GM21737 (cell line): ENCODE measurements at regions not wholly inside any gene's neighbourhood (a gene's known extent, or its start where the extent isn't known, plus 50 kb on each side); places are given as distances from the start of the nearest gene placed in this dataset.

Source experiments
- ATAC-seq: cut with Tn5 transposase; IDR thresholded peaks from one replicate; pipeline ENCODE4 v1.9.1; 2021; ENCODE audit warnings: mild to moderate bottlenecking, moderate library complexity; ENCODE audit not compliant: unreplicated experiment

- ATAC-seq: no peak
Observed at GRCh38 chr4:4606321-4606720, 64.5 kb upstream of the STX18 start.

GRCh38 chr4:4605849-4606248 is 64.0 kb upstream of the STX18 start:
- no peak for ATAC-seq

- ATAC-seq: no peak
Observed at GRCh38 chr4:4603592-4603991, 61.7 kb upstream of the STX18 start.

GRCh38 chr4:4603067-4603466 is 61.2 kb upstream of the STX18 start:
- ATAC-seq: no peak

- no peak for ATAC-seq
Observed at GRCh38 chr4:4602468-4602867, 60.6 kb upstream of the STX18 start.

- no peak for ATAC-seq
Observed at GRCh38 chr4:4601803-4602369, 60.0 kb upstream of the STX18 start.

- no peak for ATAC-seq
Observed at GRCh38 chr4:4599481-4600275, 57.8 kb upstream of the STX18 start.

- ATAC-seq: no peak
Observed at GRCh38 chr4:4598851-4599411, 57.1 kb upstream of the STX18 start.

- ATAC-seq: no peak
Observed at GRCh38 chr4:4596720-4597119, 54.9 kb upstream of the STX18 start.

- ATAC-seq: no peak
Observed at GRCh38 chr4:4595252-4595651, 53.4 kb upstream of the STX18 start.

- no peak for ATAC-seq
Observed at GRCh38 chr4:4594285-4594920, 52.6 kb upstream of the STX18 start.

GRCh38 chr4:4593596-4594284 is 51.9 kb upstream of the STX18 start:
- ATAC-seq: no peak

GRCh38 chr4:4592414-4592813 is 50.6 kb upstream of the STX18 start:
- ATAC-seq: no peak
